ENCODE measurements at regions not wholly inside any gene's neighbourhood (a gene's known extent, or its start where the extent isn't known, plus 50 kb on each side); places are given as distances from the start of the nearest gene placed in this dataset.

DNA sequence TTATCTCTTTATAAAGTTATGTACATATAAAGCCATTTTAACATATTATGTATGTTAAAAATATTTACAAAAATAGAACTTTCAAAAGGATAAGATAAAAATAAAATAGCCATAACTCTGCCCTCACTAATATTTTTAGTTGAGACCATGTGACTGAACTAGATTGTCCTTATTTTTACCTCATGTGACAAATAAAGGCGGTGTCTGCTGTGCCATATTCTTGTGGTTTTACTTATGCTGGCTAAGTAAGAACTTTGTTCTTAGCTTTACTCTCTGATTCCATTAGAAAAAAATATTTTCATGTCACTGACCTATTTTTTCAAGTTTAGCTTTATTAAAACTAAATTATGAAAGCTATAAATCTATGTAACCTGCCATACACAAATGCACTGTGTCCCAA is 135.6 kb upstream of the TSC22D1 start:
- TF ChIP-seq, protein P1, sequence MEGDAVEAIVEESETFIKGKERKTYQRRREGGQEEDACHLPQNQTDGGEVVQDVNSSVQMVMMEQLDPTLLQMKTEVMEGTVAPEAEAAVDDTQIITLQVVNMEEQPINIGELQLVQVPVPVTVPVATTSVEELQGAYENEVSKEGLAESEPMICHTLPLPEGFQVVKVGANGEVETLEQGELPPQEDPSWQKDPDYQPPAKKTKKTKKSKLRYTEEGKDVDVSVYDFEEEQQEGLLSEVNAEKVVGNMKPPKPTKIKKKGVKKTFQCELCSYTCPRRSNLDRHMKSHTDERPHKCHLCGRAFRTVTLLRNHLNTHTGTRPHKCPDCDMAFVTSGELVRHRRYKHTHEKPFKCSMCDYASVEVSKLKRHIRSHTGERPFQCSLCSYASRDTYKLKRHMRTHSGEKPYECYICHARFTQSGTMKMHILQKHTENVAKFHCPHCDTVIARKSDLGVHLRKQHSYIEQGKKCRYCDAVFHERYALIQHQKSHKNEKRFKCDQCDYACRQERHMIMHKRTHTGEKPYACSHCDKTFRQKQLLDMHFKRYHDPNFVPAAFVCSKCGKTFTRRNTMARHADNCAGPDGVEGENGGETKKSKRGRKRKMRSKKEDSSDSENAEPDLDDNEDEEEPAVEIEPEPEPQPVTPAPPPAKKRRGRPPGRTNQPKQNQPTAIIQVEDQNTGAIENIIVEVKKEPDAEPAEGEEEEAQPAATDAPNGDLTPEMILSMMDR (IDR thresholded peaks at IDR 0.05; ENCODE audit: extremely low read depth in 1 of 2, insufficient read depth in 1 of 2, low read depth in 1 of 2, low read length in 2 of 2) = no peak
- TF ChIP-seq POLR2AphosphoS5 (IDR thresholded peaks at IDR 0.05; ENCODE audit: insufficient read depth, low read depth, low read length) (no peak), POLR2A (IDR thresholded peaks at IDR 0.05; ENCODE audit: low read depth, low read length) (no peak), EZH2 (IDR thresholded peaks at IDR 0.05; ENCODE audit: borderline replicate concordance, low read depth, low read length, severe bottlenecking) (no peak), MYC (IDR thresholded peaks at IDR 0.05; ENCODE audit: low read depth, low read length) (no peak)
